Mesenchymal stem cell (in vitro differentiated cells and primary cell): ENCODE measurements at regions not wholly inside any gene's neighbourhood (a gene's known extent, or its start where the extent isn't known, plus 50 kb on each side); places are given as distances from the start of the nearest gene placed in this dataset.

Experiments
- DNase-seq: peaks from one replicate; pipeline ENCODE4 v3.0.0-alpha.2; 2013
- H2AFZ ChIP-seq: one replicate; pipeline ENCODE4 v1.6.1; 2013; ENCODE audit warnings: low read depth, mild to moderate bottlenecking, control low read depth, inconsistent platforms, low read length, moderate library complexity
- H2AK5ac ChIP-seq: 2 replicates; pipeline ENCODE4 v1.6.1; 2013; ENCODE audit warnings: low read length, moderate library complexity, mild to moderate bottlenecking, inconsistent platforms; ENCODE audit not compliant: severe bottlenecking
- H2BK120ac ChIP-seq: one replicate; pipeline ENCODE4 v1.6.1; 2013; ENCODE audit warnings: low read depth, mild to moderate bottlenecking, inconsistent platforms, low read length, moderate library complexity
- H2BK12ac ChIP-seq, 2 experiments: one replicate each; pipeline ENCODE4 v1.6.1; 2013; ENCODE audit warnings: inconsistent platforms in 2 of 2, low read length in 2 of 2, mild to moderate bottlenecking in 2 of 2, moderate library complexity in 2 of 2, control low read depth in 1 of 2
- H2BK15ac ChIP-seq: one replicate; pipeline ENCODE4 v1.6.1; 2013; ENCODE audit warnings: mild to moderate bottlenecking, low read depth, inconsistent platforms; ENCODE audit not compliant: poor library complexity, severe bottlenecking
- H2BK5ac ChIP-seq: 2 replicates; pipeline ENCODE4 v1.6.1; 2013; ENCODE audit warnings: low read depth, mild to moderate bottlenecking, low read length, control low read depth, inconsistent platforms; ENCODE audit not compliant: poor library complexity, severe bottlenecking
- H3K14ac ChIP-seq, 2 experiments: one replicate each; pipeline ENCODE4 v1.6.1; 2013; ENCODE audit warnings: inconsistent platforms in 2 of 2, low read length in 2 of 2, control low read depth in 1 of 2, mild to moderate bottlenecking in 1 of 2, moderate library complexity in 1 of 2
- H3K18ac ChIP-seq, 2 experiments: one replicate each; pipeline ENCODE4 v1.6.1; 2013; ENCODE audit warnings: inconsistent platforms in 2 of 2, low read length in 2 of 2, control low read depth in 1 of 2, low read depth in 1 of 2, mild to moderate bottlenecking in 1 of 2
- H3K23ac ChIP-seq, 2 experiments: one replicate each; pipeline ENCODE4 v1.6.1; 2013; ENCODE audit warnings: inconsistent platforms in 2 of 2, low read length in 2 of 2, mild to moderate bottlenecking in 2 of 2, moderate library complexity in 2 of 2, control low read depth in 1 of 2
- H3K27ac ChIP-seq: 2 replicates; pipeline ENCODE4 v1.5.1; 2013; ENCODE audit warnings: mild to moderate bottlenecking, moderate library complexity, low read length, control low read depth, inconsistent platforms; ENCODE audit not compliant: poor library complexity, severe bottlenecking
- H3K27me3 ChIP-seq, 2 experiments: 2 replicates each; pipeline versions ENCODE4 v1.6.1 to v1.7.0; 2013; ENCODE audit warnings: low read length in 2 of 2, mild to moderate bottlenecking in 2 of 2, moderate library complexity in 2 of 2, control low read depth in 1 of 2, inconsistent platforms in 1 of 2; ENCODE audit not compliant: control insufficient read depth in 1 of 2, insufficient read depth in 1 of 2
- H3K36me3 ChIP-seq, 2 experiments: 2 replicates each; pipeline versions ENCODE4 v1.6.1 to v1.7.0; 2013; ENCODE audit warnings: low read length in 2 of 2, control low read depth in 1 of 2, inconsistent platforms in 1 of 2, low read depth in 1 of 2, mild to moderate bottlenecking in 1 of 2; ENCODE audit not compliant: insufficient read depth in 2 of 2, control insufficient read depth in 1 of 2
- H3K4ac ChIP-seq, 2 experiments: one replicate each; pipeline ENCODE4 v1.6.1; 2013; ENCODE audit warnings: inconsistent platforms in 2 of 2, low read length in 2 of 2, mild to moderate bottlenecking in 2 of 2, moderate library complexity in 2 of 2, control low read depth in 1 of 2, low read depth in 1 of 2
- H3K4me1 ChIP-seq: 2 replicates; pipeline ENCODE4 v1.6.1; 2013; ENCODE audit warnings: low read depth, low read length, control low read depth; ENCODE audit not compliant: control insufficient read depth, insufficient read depth
- H3K4me2 ChIP-seq: 2 replicates; pipeline ENCODE4 v1.6.1; 2013; ENCODE audit warnings: low read length, mild to moderate bottlenecking, inconsistent platforms; ENCODE audit not compliant: poor library complexity, severe bottlenecking
- H3K4me3 ChIP-seq, 2 experiments: 2 replicates each; pipeline versions ENCODE4 v1.5.1 to v1.7.0; 2013; ENCODE audit warnings: low read length in 2 of 2, mild to moderate bottlenecking in 2 of 2, control low read depth in 1 of 2, low read depth in 1 of 2; ENCODE audit not compliant: insufficient read depth in 1 of 2
- H3K79me1 ChIP-seq: replicated peaks from 2 replicates; pipeline ENCODE4 v1.6.1; 2013; ENCODE audit warnings: mild to moderate bottlenecking, control low read depth, low read length, inconsistent platforms; ENCODE audit not compliant: poor library complexity, severe bottlenecking
- H3K9ac ChIP-seq: 2 replicates; pipeline ENCODE4 v1.7.0; 2013; ENCODE audit warnings: mild to moderate bottlenecking, low read length, moderate library complexity
- H3K9me3 ChIP-seq: 2 replicates; pipeline ENCODE4 v1.7.0; 2013; ENCODE audit warnings: mild to moderate bottlenecking, low read length; ENCODE audit not compliant: control insufficient read depth
- H4K8ac ChIP-seq: one replicate; pipeline ENCODE4 v1.6.1; 2013; ENCODE audit warnings: inconsistent platforms, mild to moderate bottlenecking, low read length, moderate library complexity
- H4K91ac ChIP-seq: one replicate; pipeline ENCODE4 v1.6.1; 2013; ENCODE audit warnings: mild to moderate bottlenecking, low read length, inconsistent platforms
- WGBS: methylation state at CpG from one replicate; pipeline ENCODE4 v1.1.7; 2013; ENCODE audit warnings: mixed read lengths; 5-methylcytosine and 5-hydroxymethylcytosine counted together

DNA sequence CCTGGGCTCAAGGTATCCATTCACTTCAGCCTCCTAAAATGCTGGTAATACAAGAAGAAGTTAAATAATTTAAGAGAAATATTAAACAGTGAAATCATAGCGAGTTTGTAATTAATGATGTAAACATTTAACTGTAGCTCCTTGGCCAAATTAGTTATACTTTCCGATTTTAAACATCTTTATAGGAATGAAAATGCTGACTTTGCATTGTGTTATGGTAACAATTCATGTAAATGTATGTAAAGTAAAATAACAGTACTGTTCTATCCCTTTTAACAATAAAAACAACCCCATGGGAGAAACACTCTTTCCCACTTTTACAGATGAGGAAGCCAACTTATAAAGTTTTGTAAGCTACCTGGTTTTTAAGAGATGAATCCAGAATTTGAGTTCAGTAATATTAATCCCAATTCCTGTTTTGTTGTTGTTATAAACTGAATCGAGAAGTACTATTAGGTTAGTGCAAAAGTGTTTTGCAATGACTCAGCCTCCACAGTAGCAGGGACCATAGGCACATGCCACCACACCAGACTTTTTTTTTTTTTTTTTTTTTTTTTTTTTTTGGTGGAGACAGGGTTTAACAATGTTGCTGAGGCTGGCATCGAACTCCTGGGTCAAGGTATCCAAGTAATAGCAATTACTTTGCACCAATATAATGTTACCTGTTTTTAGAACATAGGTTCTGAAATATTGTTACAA lies 1360.4 kb downstream of the BRINP3 start:
- no peak overlapping the region for H2AK5ac ChIP-seq
- no peak overlapping the region for H3K4ac ChIP-seq
- no peak overlapping the region for H3K27ac ChIP-seq
- no peak overlapping the region for H2AFZ ChIP-seq
- H2BK120ac ChIP-seq: no peak overlapping the region
- no peak overlapping the region for H3K14ac ChIP-seq
- H3K18ac ChIP-seq: no peak overlapping the region
- H3K79me1 ChIP-seq: no peaks in the 10 kb centered on the region
- H4K8ac ChIP-seq: no peak overlapping the region
- H3K9ac ChIP-seq: no peak overlapping the region
- no peak overlapping the region for H3K23ac ChIP-seq
- no CpG with 5 or more reads among the region's 4 CpGs for WGBS
- H3K36me3 ChIP-seq: no peaks in the 10 kb centered on the region
- H2BK5ac ChIP-seq: no peak overlapping the region
- DNase-seq: no peak
- H3K4me3 ChIP-seq: no peak overlapping the region
- H2BK12ac ChIP-seq: no peak overlapping the region
- H3K9me3 ChIP-seq: peaks cover 3% of the 10 kb centered on the region
- H3K4me2 ChIP-seq: no peak overlapping the region
- no peaks in the 10 kb centered on the region for H3K4me1 ChIP-seq
- H3K27me3 ChIP-seq: no peaks in the 10 kb centered on the region
- H2BK15ac ChIP-seq: no peak overlapping the region
- H4K91ac ChIP-seq: no peak overlapping the region

DNA sequence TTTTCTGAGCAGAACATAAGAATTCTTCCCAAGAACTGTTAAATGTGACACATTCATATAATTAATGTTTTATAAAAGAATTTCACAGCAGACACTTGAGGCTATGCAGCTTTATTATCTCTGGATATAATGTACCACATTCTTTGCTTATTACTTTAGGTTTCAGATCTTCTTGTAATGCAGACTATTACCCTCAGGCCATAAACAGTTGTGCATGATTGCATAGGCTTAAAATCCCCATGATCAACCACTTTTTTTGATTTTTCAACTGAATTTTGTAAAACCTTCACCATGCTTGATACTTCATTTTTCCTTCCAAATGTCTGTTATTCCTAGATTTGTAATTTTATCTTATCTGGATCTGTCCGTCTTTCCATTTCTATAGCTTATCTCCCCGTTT lies 1355.7 kb downstream of the BRINP3 start:
- no peak overlapping the region for H2BK12ac ChIP-seq
- no peak overlapping the region for H3K4me2 ChIP-seq
- H3K36me3 ChIP-seq: no peaks in the 10 kb centered on the region
- no peak overlapping the region for H3K14ac ChIP-seq
- H3K27ac ChIP-seq: no peak overlapping the region
- no peak overlapping the region for H2BK5ac ChIP-seq
- peaks cover 30% of the 10 kb centered on the region for H3K9me3 ChIP-seq
- no peak overlapping the region for H2BK120ac ChIP-seq
- no peak for DNase-seq
- no peak overlapping the region for H4K8ac ChIP-seq
- H3K4ac ChIP-seq: no peak overlapping the region
- H3K23ac ChIP-seq: no peak overlapping the region
- no peak overlapping the region for H4K91ac ChIP-seq
- H2BK15ac ChIP-seq: no peak overlapping the region
- H3K18ac ChIP-seq: no peak overlapping the region
- H3K9ac ChIP-seq: no peak overlapping the region
- no peaks in the 10 kb centered on the region for H3K4me1 ChIP-seq
- no peaks in the 10 kb centered on the region for H3K79me1 ChIP-seq
- H3K27me3 ChIP-seq: no peaks in the 10 kb centered on the region
- H3K4me3 ChIP-seq: no peak overlapping the region
- H2AK5ac ChIP-seq: no peak overlapping the region
- no peak overlapping the region for H2AFZ ChIP-seq
- WGBS: 81% methylated on average over 2 of the region's 2 CpGs

DNA sequence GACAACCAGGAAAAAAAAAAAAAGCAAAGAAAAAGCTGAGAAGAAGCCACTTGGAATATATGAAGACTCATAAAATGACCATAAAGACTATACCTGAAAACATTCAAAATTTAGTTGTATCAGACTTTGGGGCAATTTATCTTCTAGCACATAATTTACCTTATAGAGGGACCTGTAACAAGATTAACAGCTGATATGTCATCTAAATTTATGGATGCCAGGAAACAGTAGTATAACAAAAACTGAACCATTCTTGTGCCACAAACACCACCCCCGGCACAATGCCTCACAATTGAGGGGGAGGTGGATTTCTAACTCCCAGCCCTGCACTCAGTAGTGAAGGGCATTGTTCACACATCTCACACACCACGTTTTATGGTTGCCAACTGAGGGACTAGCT lies 1352.0 kb downstream of the BRINP3 start:
- H2BK12ac ChIP-seq: no peak overlapping the region
- H3K79me1 ChIP-seq: no peaks in the 10 kb centered on the region
- no peak overlapping the region for H2BK15ac ChIP-seq
- no peak overlapping the region for H2AK5ac ChIP-seq
- H3K9me3 ChIP-seq: peaks cover 39% of the 10 kb centered on the region
- no peak overlapping the region for H3K14ac ChIP-seq
- no peak overlapping the region for H2AFZ ChIP-seq
- no peaks in the 10 kb centered on the region for H3K27me3 ChIP-seq
- DNase-seq: no peak
- no peaks in the 10 kb centered on the region for H3K36me3 ChIP-seq
- H3K4me1 ChIP-seq: no peaks in the 10 kb centered on the region
- WGBS: 42% methylated on average over 2 of the region's 2 CpGs
- no peak overlapping the region for H3K18ac ChIP-seq
- no peak overlapping the region for H4K8ac ChIP-seq
- H3K4ac ChIP-seq: no peak overlapping the region
- no peak overlapping the region for H4K91ac ChIP-seq
- H2BK5ac ChIP-seq: no peak overlapping the region
- no peak overlapping the region for H3K4me2 ChIP-seq
- no peak overlapping the region for H2BK120ac ChIP-seq
- H3K23ac ChIP-seq: no peak overlapping the region
- no peak overlapping the region for H3K27ac ChIP-seq
- no peak overlapping the region for H3K4me3 ChIP-seq
- H3K9ac ChIP-seq: no peak overlapping the region

DNA sequence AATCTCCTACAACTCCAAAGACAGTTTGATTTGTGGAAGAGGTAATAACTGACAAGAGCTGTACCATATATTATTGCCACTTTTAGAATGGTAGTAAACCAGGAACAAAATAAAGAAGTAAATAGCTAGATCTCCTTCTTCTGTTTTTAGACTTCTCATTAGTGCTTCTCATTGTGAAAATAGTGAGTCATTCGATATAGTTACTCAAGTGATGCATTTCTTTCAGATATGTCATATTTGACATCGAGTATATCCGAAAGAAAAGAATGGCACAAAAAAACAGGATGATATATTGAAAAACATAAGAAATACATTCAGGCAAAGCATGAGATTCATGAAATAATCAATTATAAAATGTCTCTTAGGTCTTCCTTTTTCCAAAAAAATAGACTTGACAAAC lies 1346.1 kb downstream of the BRINP3 start:
- Histone ChIP-seq H2BK5ac (no peak overlapping the region), H4K91ac (no peak overlapping the region), H2AFZ (no peak overlapping the region), H3K79me1 (no peaks in the 10 kb centered on the region), H3K4me2 (no peak overlapping the region), H2BK12ac (no peak overlapping the region), H3K18ac (no peak overlapping the region), H2BK15ac (no peak overlapping the region), H3K9me3 (peaks cover 28% of the 10 kb centered on the region), H4K8ac (no peak overlapping the region), H3K9ac (no peak overlapping the region), H3K27me3 (no peaks in the 10 kb centered on the region), H3K4me1 (no peaks in the 10 kb centered on the region), H3K27ac (no peak overlapping the region), H3K4ac (no peak overlapping the region), H3K4me3 (no peak overlapping the region), H2BK120ac (no peak overlapping the region), H3K14ac (no peak overlapping the region), H2AK5ac (no peak overlapping the region), H3K23ac (no peak overlapping the region), H3K36me3 (no peaks in the 10 kb centered on the region)
- no CpG with 5 or more reads among the region's 3 CpGs for WGBS
- no peak for DNase-seq
